GM18508 (cell line): ENCODE measurements at regions not wholly inside any gene's neighbourhood (a gene's known extent, or its start where the extent isn't known, plus 50 kb on each side); places are given as distances from the start of the nearest gene placed in this dataset.

Experiments used
- ATAC-seq: cut with Tn5 transposase; IDR thresholded peaks from one replicate; pipeline ENCODE4 v1.9.1; 2021; ENCODE audit warnings: moderate number of reproducible peaks; ENCODE audit not compliant: insufficient read depth, unreplicated experiment

DNA sequence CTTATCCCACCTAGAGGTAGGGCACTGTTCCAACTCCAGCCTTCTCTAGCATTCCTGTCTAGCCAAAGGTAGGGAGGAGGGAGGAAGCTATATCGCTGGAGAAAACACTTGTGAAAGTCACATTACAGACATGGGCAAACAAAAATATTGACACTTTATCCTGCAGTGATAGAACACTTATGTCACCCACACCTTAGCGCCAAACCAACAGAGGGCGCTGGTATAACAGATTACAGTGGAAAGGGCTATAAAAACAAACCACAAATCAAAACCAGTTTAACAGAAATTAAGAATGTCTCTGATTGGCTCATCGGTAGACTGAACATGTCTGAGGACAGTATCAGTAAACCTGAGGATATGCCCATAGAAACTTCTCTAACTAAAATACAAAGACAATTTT is 451.3 kb downstream of the TLL1 start:
- ATAC-seq: no peak

DNA sequence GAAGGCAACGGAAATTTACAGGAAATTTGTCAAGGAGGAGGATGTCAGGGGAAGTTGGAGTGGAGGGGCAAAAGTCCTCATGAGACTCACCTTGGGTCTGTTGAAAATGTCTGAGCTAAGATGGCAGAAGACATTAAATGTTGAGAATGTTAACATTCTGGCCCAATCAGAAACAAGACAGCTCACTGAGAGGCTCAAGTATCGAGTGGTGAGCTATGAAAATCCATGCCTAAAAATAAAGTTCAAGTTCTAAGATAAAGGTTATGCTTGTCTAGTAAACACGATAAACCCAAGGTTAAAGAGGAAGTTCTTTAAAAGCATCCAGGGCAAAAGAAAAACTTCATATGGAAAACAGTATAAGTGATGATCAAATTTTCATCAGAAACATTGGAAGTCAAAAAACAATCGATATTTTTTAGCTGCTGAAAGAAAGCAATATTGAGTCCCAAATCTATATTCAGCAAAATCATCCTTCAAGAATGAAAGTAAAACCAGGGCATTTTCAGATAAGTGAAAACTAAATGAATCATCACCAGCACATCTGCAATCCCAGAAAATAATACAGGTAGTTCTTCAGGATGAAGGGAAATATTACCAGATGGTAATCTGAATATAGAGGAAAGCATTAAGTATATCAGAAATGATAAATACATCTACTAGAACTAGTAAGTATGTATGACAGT is 462.4 kb downstream of the TLL1 start:
- ATAC-seq: no peak

DNA sequence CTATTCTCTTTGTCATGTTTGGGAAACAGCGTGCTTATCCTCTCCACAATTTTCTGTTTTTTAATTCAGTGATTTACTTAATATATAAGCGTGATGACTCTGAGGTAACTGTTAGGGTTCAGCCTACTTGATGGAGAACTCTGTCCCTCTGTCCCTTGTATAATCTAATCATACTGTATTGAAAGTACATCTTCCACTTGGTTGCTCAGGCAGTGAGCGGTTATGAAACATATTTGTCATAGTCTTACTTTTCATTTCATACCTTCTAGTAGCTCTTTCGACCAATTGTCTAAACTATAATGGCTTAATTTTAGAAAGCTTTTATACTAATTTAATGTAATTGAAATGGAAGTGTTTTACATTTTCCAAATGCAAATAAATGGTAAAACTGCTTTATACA is 469.0 kb downstream of the TLL1 start:
- ATAC-seq: no peak

DNA sequence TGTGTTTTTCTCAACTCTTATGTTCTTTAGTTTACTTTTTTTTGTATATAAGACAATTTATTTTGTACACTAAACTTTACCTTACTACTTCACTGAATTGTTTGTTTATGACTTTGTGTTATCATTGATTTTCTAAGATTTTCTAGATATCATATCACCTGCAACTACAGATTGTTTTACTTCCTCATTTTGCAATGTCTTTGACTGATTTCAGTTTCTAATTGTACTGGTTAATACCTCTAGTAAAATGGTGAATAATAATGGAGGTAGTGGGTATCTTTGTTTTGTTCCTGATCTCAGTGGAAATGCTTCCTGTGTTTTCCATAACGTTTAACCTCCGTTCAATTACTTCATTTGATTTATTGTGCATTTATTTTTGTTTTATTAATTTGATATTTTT is 490.2 kb downstream of the TLL1 start:
- ATAC-seq: no peak

- no peak for ATAC-seq
Measured at GRCh38 chr4:166366012-166366411, 493.0 kb downstream of the TLL1 start.

DNA sequence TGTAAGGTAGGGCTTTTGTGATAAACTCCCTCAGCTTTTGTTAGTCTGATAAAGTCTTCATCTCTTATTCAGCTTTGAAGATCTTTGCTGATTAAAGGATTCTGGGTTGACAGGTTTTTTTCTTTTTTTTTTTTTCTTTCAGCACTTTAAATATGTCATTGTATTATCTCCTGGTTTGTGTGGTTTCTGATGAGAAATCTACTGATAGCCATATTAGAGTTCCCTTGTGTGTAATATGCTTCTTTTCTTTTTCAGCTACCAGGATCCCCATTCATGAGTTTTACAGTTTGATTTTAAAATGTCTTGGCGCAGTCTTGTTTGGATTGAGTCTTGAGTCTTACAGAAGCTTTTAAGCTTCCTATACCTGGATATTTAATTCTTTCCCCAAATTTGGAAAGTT is 504.5 kb downstream of the TLL1 start:
- ATAC-seq: no peak

DNA sequence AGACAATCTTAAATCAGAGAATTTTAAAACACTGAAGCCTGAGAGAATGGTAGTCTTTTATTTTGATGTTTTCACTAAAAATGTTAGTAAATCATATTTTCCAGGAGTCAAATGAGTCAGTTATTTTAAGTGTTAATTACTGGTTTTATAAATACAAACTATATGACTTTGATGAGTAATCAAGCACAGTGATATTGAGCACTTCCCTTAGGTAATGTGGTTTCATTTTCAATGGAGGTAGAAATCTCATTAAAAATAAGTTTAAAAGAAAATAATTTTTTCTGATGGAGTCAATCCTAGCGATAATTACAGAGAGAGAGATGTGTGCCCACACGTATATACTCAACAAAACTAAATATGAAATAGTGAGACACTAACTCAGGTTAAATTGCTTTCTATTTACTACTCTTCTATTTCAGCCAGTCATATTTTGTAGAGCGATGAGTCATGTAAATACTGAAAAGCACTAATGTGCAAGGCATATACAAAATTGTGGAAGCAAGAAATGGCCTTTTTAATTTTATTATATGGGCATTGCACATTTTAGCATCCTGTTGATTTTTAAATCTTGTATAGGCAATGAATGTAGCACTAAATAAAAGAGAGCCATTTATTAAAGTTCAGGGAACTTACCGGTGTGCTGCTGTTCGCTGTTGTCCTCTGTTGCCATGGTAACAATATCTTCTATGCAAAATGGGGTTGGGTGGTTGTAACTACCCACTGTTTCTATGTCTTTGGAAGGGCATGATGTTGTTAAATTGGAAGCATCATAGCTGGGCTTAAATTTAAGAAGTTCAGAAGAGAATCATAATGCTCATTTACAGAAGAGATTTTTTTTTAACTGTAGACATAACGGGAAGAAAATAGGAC is 513.7 kb downstream of the TLL1 start:
- ATAC-seq: no peak

- no peak for ATAC-seq
Measured at GRCh38 chr4:166391501-166391900, 518.5 kb downstream of the TLL1 start.

- ATAC-seq: no peak
Measured at GRCh38 chr4:166399021-166399420, 526.0 kb downstream of the TLL1 start.

DNA sequence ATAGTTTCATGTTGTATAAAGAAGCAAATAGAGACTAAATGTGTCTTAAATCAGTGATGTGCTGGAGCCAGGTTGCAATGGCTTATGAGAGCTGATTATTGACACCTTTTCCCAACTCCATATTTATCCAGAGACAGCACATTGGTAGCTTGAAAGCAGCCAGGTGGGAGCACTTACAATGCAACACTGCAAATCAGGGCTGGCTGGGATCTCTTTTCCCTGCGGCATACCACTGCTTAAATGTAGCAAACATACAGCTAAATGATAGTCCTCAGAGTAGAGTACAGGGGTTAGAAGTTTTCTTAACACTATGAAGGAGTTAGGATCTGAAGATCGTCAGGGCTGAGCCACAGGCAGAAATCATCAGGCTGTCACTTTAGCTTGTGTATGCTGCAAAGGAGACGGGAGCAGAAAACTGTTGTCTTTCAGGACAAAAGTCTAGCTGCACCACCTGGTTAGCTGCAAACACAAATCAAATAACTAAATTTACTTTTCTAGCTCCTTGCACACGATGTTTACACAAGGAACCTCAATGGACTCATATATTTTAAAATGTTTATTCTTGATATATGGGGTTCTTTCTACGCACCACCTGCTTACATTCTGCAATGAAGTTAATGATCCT is 527.3 kb downstream of the TLL1 start:
- ATAC-seq: no peak

DNA sequence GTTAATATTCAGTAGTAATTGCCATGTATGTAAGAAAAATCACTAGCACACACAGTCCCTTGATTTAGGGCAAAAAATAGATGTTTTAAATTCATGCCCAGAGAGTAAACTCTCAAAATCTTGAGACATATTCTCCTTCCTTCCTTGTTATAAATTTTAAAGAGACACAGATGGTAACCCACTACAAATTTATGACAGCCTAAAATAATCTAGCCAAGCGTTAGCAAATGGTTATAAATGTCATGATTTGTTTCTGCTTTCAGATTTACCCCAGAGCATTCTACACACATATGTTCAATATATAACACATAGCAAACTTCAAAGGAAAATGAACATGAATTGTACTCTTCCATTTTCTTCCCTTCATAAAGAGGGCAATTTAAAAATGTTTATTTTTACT is 540.3 kb downstream of the TLL1 start:
- ATAC-seq: no peak

GRCh38 chr4:166414431-166414830 is 541.4 kb downstream of the TLL1 start:
- ATAC-seq: no peak

- ATAC-seq: no peak
Measured at GRCh38 chr4:166415749-166416148, 542.7 kb downstream of the TLL1 start.

DNA sequence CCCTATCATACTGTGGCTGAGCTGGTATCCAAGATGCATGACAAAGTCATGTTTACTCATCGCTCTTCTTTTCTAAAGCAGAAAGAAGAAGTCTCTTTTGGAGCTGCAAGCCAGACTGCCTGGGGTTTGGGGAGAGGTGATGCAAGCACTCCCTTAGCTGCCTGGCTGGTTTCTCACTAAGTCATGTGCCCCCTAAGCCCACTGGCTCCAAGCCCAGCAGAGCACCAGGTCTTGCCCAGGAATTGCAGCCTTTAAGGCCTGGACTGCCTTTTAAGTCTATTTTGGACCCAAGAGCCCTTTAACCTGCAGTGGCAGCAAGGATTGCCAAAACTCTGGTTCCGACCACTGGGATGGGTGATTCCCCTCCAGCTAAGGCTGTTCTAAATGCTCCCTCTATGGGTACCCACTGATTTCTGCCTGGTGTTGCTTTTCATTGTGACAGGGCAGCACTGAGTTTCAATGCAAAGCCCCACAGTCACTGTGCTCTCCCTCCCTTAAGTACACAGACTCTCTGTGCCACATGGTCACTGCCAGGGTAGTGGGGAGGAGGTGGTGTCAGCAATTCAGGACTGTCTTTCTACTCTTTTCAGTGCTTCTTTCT is 548.6 kb downstream of the TLL1 start:
- ATAC-seq: no peak

GRCh38 chr4:166422475-166422874 is 549.4 kb downstream of the TLL1 start:
- ATAC-seq: no peak

DNA sequence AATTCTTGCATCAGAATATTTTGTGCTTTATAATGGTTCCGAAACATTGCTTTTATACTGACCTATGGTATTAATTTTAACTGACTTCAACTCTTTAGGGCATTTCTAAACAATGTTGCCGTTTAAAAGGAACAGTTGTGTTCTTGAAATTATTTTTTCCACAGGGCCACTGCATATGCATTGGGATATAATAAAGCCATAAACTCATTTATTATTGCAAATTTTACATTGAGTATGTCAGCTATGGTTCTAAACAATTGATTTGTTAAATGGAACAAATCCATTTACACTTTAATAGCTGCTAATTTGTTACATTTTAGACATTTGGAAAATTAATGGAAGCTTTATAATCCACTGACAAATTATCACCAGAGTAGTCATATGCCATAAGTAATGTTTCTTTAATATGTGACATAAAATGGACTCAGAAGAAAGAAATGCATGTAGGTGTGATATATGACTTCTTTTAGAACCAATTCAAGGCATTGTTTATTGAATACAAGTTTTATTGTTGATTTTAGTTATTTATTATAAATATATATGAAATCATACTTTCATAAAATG is 553.3 kb downstream of the TLL1 start:
- ATAC-seq: no peak

DNA sequence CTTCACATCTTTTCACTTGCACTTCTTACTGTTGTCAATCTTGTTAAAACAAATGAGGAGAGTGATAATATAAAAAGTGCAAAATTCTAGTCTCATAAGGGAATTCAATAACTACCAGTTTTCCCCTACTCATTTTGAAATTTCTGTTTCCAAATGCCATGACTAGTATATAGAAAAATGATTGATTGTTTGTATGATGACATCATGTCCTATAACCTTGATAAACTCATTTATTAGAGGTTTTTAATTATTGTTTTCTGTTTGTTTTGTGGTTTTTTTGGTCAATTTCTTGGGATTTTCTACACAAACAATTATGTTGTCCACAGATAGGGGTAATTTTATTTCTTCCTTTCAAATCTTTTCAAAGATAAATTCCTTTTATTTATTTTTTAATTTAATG is 559.1 kb downstream of the TLL1 start:
- no peak for ATAC-seq

GRCh38 chr4:166432842-166433241 is 559.8 kb downstream of the TLL1 start:
- no peak for ATAC-seq

- no peak for ATAC-seq
Measured at GRCh38 chr4:166435449-166435848, 562.4 kb downstream of the TLL1 start.

DNA sequence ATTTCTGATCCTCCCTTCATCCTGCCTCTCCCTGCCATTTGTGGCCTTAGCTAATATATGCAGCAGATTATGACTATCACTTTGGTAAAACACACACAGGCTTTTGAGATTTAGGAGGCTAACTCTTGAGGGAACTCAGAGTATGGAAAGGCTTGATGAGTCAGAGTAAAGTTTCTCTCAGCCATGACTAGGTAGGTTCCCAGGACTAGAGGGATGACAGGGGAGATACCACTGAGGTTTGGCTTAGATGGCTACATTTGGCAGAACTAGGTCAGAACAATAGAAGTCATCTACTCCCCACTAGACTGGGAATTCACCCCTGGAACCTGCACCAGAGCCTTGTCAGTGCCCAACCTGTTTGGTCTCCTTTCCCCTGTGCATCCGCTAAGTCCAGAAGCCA is 585.7 kb downstream of the TLL1 start:
- ATAC-seq: no peak

DNA sequence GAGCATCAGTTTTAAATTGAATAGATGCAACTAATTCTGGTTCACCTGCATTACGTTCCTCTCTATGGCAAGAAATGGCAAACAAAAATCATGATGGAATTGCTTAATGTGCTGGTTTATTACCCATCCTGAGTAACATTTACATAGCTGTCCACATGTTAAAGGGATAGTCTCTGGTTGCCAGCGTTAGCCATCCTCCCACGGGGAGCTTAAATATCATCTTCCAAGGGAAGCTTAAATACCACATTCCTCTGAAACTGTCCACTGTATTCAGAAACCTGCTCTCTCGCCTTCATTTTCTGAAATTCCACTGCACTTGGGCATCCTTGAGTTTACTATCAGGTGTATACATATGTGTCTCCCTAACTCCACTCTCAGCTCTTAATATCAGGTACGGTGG is 586.6 kb downstream of the TLL1 start:
- no peak for ATAC-seq
